Fibroblast of mammary gland (primary cell): ENCODE measurements at regions not wholly inside any gene's neighbourhood (a gene's known extent, or its start where the extent isn't known, plus 50 kb on each side); places are given as distances from the start of the nearest gene placed in this dataset.

Experiments used
- DNase-seq: peaks from one replicate; pipeline ENCODE4 v3.0.0-alpha.2; 2010; ENCODE audit warnings: low read depth
- H3K4me3 ChIP-seq: 2 replicates; pipeline ENCODE4 v1.5.1; 2011; ENCODE audit warnings: low read depth, mild to moderate bottlenecking, low read length, moderate library complexity; ENCODE audit not compliant: control insufficient read depth
- TF ChIP-seq, protein P1 (sequence below): conservative IDR thresholded peaks from 2 replicates; pipeline ENCODE4 v1.5.1; 2011; ENCODE audit warnings: low read depth, low read length, inconsistent platforms; ENCODE audit not compliant: control insufficient read depth, insufficient read depth

DNA sequence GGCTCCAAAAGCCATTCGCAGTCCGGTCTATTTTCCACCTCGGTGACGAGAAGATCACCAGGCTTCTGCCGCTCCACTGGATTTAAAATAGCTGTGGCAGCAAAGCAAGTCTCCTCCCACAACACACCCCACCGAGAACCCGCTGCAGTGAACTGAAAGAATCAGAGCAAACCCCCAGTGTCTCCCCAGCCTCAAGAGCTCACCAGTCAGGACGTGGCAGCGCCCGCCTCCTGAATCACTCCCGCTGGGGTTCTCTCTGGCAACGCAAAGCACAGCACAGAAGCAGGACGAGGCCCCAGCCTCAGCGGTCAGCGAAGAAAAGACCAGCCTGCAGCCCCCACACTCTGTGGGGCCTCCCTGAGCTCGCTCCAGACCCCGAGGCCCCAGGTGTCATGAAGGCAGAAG, 126.1 kb upstream of the PPP2R2D start:
- no peak for DNase-seq
- no peak overlapping the region for H3K4me3 ChIP-seq
- TF ChIP-seq, protein P1, sequence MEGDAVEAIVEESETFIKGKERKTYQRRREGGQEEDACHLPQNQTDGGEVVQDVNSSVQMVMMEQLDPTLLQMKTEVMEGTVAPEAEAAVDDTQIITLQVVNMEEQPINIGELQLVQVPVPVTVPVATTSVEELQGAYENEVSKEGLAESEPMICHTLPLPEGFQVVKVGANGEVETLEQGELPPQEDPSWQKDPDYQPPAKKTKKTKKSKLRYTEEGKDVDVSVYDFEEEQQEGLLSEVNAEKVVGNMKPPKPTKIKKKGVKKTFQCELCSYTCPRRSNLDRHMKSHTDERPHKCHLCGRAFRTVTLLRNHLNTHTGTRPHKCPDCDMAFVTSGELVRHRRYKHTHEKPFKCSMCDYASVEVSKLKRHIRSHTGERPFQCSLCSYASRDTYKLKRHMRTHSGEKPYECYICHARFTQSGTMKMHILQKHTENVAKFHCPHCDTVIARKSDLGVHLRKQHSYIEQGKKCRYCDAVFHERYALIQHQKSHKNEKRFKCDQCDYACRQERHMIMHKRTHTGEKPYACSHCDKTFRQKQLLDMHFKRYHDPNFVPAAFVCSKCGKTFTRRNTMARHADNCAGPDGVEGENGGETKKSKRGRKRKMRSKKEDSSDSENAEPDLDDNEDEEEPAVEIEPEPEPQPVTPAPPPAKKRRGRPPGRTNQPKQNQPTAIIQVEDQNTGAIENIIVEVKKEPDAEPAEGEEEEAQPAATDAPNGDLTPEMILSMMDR: no peak

DNA sequence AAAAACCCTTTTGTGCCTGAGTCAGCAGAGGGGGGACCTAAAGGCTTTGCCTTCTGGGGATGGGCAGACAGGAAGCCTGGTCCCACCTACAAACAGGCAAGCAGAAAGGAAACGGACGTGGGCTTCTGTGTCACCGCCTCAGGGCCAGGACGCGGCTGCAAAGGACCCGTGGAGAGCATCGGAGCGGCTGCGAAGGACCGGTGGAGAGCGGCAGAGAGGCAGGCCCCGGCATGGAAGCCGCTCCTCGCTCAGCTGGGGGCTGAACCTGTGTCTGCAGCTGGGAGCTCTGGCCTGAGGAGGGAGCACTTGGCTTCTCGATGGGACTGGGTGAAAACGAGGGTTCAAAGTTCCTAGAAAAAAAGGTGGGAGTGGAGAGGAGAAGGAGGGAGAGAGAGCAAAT, 125.4 kb upstream of the PPP2R2D start:
- H3K4me3 ChIP-seq: no peak overlapping the region
- no peak for DNase-seq
- TF ChIP-seq, protein P1: no peak

DNA sequence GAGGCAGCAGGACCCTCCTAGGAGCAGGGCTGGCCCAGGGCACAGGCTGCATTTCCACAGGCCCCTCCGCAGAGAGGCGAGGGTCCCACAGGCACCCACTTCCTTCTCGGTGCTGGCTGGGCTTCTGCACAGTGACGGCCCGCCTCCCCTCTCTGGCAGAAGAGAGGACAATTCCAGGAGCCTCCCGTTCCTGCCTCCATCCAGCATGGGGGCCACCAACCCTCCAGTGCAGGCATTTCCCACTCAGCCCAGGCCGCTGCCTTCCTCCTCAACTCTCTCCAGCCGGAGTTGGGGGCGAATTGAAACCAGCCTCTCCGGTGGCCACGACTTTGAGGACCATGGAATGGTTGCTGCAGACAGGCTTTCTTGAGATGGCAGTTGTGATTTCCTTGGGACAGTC, 125.0 kb upstream of the PPP2R2D start:
- TF ChIP-seq, protein P1: no peak
- DNase-seq: no peak

DNA sequence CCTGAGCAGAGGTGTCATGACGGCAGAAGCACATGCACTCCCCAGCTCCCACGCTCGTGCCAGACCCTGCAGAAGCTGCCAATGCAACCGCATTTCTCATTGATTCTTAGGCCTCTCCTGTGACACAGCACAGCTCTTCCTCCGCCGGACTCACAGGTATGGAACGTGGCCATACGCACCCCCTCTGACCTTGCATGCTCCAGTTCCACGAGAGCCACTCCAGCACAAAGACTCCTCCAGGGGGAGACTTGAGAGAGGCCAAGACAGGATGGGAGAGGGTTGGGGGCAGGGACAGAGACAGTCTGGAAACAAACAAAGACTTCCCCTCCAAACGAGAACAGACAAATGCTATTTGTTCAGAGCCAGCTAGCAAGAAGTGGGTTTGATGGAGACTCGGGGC, 124.3 kb upstream of the PPP2R2D start:
- H3K4me3 ChIP-seq: no peak overlapping the region
- DNase-seq: no peak
- TF ChIP-seq, protein P1: no peak

More for the DNA sequence above, 125.0 kb upstream of the PPP2R2D start:
- H3K4me3 ChIP-seq: no peak overlapping the region

DNA sequence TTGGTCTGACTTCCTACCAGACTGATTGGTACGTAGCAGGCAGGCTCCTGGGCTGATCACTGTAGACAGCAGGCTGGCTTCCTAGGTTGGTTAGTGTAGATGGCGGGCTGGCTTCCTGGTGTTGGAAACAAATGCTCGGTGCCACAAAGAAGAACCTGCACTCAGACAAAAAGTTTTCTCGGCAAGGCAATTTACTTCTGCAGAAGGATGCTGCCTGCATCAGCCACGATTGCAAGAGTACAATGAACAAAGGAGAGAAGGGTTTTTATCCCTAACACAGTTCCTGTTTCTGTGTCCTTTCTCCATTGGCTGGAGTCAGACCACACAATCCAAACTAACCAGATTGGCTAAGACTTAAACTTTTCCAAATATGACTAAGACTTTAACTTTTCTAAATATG, 123.6 kb upstream of the PPP2R2D start:
- no peak for DNase-seq
- TF ChIP-seq, protein P1: no peak
- no peak overlapping the region for H3K4me3 ChIP-seq

DNA sequence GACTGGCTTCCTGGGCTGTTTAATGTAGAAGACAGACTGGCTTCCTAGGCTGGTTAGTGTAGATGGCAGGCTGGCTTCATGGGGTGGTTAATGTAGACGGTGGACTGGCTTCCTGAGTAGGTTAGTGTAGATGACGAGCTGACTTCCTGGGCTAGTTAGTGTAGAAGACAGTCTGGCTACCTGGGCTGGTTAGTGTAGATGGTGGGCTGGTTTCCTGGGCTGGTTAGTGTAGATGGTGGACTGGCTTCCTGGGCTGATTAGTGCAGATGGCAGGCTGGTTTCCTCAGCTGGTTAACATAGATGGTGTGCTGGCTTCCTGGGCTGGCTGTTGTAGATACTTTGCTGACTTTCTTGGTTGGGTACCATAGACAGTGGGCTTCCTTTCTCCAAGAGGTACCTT, 122.9 kb upstream of the PPP2R2D start:
- no peak for DNase-seq
- TF ChIP-seq, protein P1: no peak
- H3K4me3 ChIP-seq: no peak overlapping the region

DNA sequence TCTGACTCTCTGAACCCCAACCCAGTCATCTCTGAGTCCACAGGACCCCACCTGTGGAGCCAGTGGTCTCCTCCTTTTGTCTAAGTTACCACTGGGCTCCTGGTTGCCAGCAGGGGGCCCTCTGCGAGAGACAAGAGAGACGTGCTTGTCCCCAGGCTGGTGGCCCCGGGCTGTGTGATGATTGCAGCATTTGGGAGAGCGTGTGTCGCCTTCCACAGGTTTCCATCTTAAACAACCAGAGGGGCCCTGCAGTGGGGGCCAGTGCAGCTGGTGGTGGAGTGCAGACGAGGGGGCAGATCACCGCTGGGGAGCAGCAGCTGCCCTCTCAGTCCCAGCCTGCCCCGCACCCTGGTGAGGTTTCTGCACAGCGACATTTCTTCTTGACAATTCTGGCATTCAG, 122.4 kb upstream of the PPP2R2D start:
- DNase-seq: no peak
- H3K4me3 ChIP-seq: no peak overlapping the region
- TF ChIP-seq, protein P1: no peak
